HepG2 (cell line): ENCODE measurements at regions not wholly inside any gene's neighbourhood (a gene's known extent, or its start where the extent isn't known, plus 50 kb on each side); places are given as distances from the start of the nearest gene placed in this dataset.

ENCODE experiments used
- ATAC-seq: fragments of 200-7000 bp; cut with Tn5 transposase; 3 replicates; pipeline ENCODE4 v1.9.1; 2020; ENCODE audit warnings: mild to moderate bottlenecking, moderate library complexity
- BruUV-seq: library from RNA; stranded (reverse); fragments of 400-500 nt; replicated peaks from 2 replicates; lab custom pipeline; 2021; lab: Mats Ljungman, UMichigan
- CTCF ChIA-PET: fragments of 300-600 bp; formaldehyde crosslinking; extraction: SDS; loops from one replicate; lab custom pipeline; 2021; ENCODE audit warnings: low total read pairs, inconsistent platforms, low intra/inter-chr PET ratio; lab: Yijun Ruan, JAX
- POLR2A ChIA-PET: fragments of 350-600 bp; sonication (Branson Sonifier 250); formaldehyde crosslinking; loops from one replicate; lab custom pipeline; 2020; ENCODE audit warnings: antibody characterized with exemption, inconsistent platforms; lab: Yijun Ruan, JAX
- DNase-seq: peaks from one replicate; pipeline ENCODE4 v3.0.0-alpha.2; 2015; ENCODE audit warnings: low spot score
- FAIRE-seq: peaks from 3 replicates; lab custom pipeline; 2011; peaks lifted over from hg19 to GRCh38; lab: Jason Lieb, UNC
- H2AFZ ChIP-seq: one replicate; pipeline ENCODE4 v1.6.1; 2011; ENCODE audit warnings: low read length, inconsistent platforms
- H3K27ac ChIP-seq: fragments of 300-600 bp; 3 replicates; pipeline ENCODE4 v1.8.0; 2011; ENCODE audit warnings: mixed run types, mild to moderate bottlenecking, mixed read lengths, low read length, inconsistent platforms; ENCODE audit not compliant: insufficient read depth; ENCODE audit errors: extremely low read length
- H3K27me3 ChIP-seq, 2 experiments: fragments of 200-600 bp in 1 of 2; 2 replicates in 1 of 2; 3 replicates in 1 of 2; pipeline versions ENCODE4 v1.6.0 to v1.8.0; 2011; ENCODE audit warnings: low read length in 2 of 2, mild to moderate bottlenecking in 2 of 2, moderate library complexity in 2 of 2, inconsistent platforms in 1 of 2; ENCODE audit not compliant: insufficient read depth in 2 of 2, control insufficient read depth in 1 of 2
- H3K36me3 ChIP-seq, 2 experiments: fragments of 200-600 bp in 1 of 2; replicated peaks in 1 of 2; 2 replicates in 1 of 2; 3 replicates in 1 of 2; pipeline versions ENCODE4 v1.5.1 to v1.8.0; 2011; ENCODE audit warnings: low read length in 2 of 2, inconsistent platforms in 1 of 2; ENCODE audit not compliant: insufficient read depth in 2 of 2, control insufficient read depth in 1 of 2
- H3K4me1 ChIP-seq: 2 replicates; pipeline ENCODE4 v1.5.1; 2012; ENCODE audit warnings: low read length, inconsistent platforms; ENCODE audit not compliant: insufficient read depth
- H3K4me2 ChIP-seq: 2 replicates; pipeline ENCODE4 v1.6.0; 2011; ENCODE audit warnings: low read depth, low read length, inconsistent platforms
- H3K4me3 ChIP-seq, 3 experiments: fragments of 200-600 bp in 1 of 3; sonication (generic), shearing (Covaris generic) in 1 of 3; replicated peaks in 1 of 3; 2 replicates each; pipeline ENCODE4 v1.5.1; 2011 to 2016; ENCODE audit warnings: low read length in 3 of 3, inconsistent platforms in 2 of 3, low read depth in 2 of 3, mild to moderate bottlenecking in 2 of 3, control low read depth in 1 of 3, mixed read lengths in 1 of 3; ENCODE audit not compliant: insufficient read depth in 1 of 3
- H3K79me2 ChIP-seq: one replicate; pipeline ENCODE4 v1.6.1; 2011; ENCODE audit warnings: low read length, inconsistent platforms; ENCODE audit not compliant: insufficient read depth
- H3K9ac ChIP-seq: 2 replicates; pipeline ENCODE4 v1.6.0; 2011; ENCODE audit warnings: mild to moderate bottlenecking, low read depth, low read length, inconsistent platforms; ENCODE audit not compliant: insufficient read depth
- H3K9me3 ChIP-seq: 2 replicates; pipeline ENCODE4 v1.5.1; 2012; ENCODE audit warnings: mild to moderate bottlenecking, low read length
- H4K20me1 ChIP-seq: 2 replicates; pipeline ENCODE4 v1.6.0; 2011; ENCODE audit warnings: inconsistent platforms, mild to moderate bottlenecking, low read length, moderate library complexity; ENCODE audit not compliant: insufficient read depth
- FOXO1 ChIP-seq: sonication (generic); formaldehyde crosslinking; IDR thresholded peaks from 2 replicates; pipeline ENCODE4 v1.4.0; 2020; ENCODE audit warnings: missing genetic modification reagents
- TFDP2 ChIP-seq: sonication (generic); formaldehyde crosslinking; IDR thresholded peaks from 2 replicates; pipeline ENCODE4 v1.4.0; 2020; ENCODE audit warnings: missing genetic modification reagents
- ZNF557 ChIP-seq: sonication (generic); formaldehyde crosslinking; IDR thresholded peaks from 2 replicates; pipeline ENCODE4 v1.4.0; 2020; ENCODE audit warnings: missing genetic modification reagents
- ZNF891 ChIP-seq: sonication (generic); formaldehyde crosslinking; IDR thresholded peaks from 2 replicates; pipeline ENCODE4 v1.5.0; 2020; ENCODE audit warnings: mild to moderate bottlenecking, missing genetic modification reagents
- ZSCAN30 ChIP-seq: sonication (generic); formaldehyde crosslinking; IDR thresholded peaks from 2 replicates; pipeline ENCODE4 v1.5.0; 2020; ENCODE audit warnings: mild to moderate bottlenecking, missing genetic modification reagents
- in situ Hi-C: cut with HindIII; loops from 2 replicates; pipeline ENCODE4 v1.10.0; 2017; ENCODE audit warnings: low pct_unique_long_range_greater_than_20kb; ENCODE audit not compliant: extremely low pct_ligation_motif_present
- intact Hi-C: fragments of 100-400 bp; cut with micrococcal nuclease; formaldehyde crosslinking; loops from one replicate; pipeline ENCODE4 v1.10.0; 2022; ENCODE audit not compliant: unreplicated experiment
- TF ChIP-seq, protein P1 (sequence below): sonication (generic); formaldehyde crosslinking; IDR thresholded peaks from 2 replicates; pipeline ENCODE4 v1.8.0; 2022; ENCODE audit warnings: mild to moderate bottlenecking, missing genetic modification reagents, borderline replicate concordance
- TF ChIP-seq, protein P2 (sequence below): sonication (generic); formaldehyde crosslinking; IDR thresholded peaks from 2 replicates; pipeline ENCODE4 v1.5.1; 2020; ENCODE audit warnings: mild to moderate bottlenecking, missing genetic modification reagents, moderate library complexity
- TF ChIP-seq, protein P3 (sequence below): sonication (generic); formaldehyde crosslinking; IDR thresholded peaks from one replicate; pipeline ENCODE4 v1.5.1; 2020; ENCODE audit warnings: mild to moderate bottlenecking, missing genetic modification reagents; ENCODE audit errors: not compliant biosample characterization

DNA sequence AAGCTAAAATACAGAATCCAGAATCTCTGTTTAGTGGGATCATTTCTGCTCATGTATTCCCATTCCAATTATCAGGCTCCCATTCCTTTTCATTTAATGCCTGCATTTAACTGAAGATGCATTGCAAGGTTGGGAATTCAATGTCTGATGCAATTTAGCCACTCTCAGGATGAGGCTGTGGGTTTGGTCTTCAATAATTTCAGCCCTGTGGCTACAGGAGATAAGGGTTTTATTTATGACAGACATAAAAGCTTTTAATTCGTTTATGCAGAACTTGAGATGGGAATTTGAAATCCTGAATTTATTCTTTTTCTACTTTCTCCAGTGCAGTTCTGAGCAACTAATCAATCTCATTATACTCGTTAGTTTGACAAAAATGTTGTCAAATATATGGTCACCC lies 1225.9 kb downstream of the PCDH18 start (continued):
- TF ChIP-seq, protein P1, sequence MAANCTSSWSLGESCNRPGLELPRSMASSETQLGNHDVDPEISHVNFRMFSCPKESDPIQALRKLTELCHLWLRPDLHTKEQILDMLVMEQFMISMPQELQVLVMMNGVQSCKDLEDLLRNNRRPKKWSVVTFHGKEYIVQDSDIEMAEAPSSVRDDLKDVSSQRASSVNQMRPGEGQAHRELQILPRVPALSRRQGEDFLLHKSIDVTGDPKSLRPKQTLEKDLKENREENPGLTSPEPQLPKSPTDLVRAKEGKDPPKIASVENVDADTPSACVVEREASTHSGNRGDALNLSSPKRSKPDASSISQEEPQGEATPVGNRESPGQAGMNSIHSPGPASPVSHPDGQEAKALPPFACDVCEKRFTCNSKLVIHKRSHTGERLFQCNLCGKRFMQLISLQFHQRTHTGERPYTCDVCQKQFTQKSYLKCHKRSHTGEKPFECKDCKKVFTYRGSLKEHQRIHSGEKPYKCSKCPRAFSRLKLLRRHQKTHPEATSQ (CRISPR knock-in tag): no peak
- no peak for TF ChIP-seq ZNF557

DNA sequence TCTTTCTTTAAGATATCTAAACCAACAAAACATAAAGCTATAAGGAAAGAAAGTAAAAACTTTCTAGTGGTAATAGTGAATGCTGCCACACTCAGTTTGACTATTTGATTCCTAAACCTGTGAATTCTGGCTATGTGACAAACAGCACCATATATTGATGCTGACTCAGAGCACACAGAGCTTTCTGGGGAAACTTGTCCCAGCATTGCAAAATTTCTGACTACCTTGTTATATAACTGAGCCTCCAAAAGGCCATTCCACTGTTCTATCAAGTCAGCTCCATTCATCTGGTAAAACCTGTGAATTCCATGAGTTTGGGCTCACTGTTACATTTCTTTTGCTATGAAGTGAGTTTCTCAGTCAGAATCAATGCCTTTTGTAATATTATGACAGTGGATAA lies 1229.7 kb downstream of the PCDH18 start:
- FAIRE-seq: no peak
- CTCF ChIA-PET: no interaction called here
- TF ChIP-seq ZNF891 (CRISPR knock-in tag): no peak
- no peak for TF ChIP-seq TFDP2 (CRISPR knock-in tag)
- no peak for TF ChIP-seq FOXO1
- TF ChIP-seq, protein P2, sequence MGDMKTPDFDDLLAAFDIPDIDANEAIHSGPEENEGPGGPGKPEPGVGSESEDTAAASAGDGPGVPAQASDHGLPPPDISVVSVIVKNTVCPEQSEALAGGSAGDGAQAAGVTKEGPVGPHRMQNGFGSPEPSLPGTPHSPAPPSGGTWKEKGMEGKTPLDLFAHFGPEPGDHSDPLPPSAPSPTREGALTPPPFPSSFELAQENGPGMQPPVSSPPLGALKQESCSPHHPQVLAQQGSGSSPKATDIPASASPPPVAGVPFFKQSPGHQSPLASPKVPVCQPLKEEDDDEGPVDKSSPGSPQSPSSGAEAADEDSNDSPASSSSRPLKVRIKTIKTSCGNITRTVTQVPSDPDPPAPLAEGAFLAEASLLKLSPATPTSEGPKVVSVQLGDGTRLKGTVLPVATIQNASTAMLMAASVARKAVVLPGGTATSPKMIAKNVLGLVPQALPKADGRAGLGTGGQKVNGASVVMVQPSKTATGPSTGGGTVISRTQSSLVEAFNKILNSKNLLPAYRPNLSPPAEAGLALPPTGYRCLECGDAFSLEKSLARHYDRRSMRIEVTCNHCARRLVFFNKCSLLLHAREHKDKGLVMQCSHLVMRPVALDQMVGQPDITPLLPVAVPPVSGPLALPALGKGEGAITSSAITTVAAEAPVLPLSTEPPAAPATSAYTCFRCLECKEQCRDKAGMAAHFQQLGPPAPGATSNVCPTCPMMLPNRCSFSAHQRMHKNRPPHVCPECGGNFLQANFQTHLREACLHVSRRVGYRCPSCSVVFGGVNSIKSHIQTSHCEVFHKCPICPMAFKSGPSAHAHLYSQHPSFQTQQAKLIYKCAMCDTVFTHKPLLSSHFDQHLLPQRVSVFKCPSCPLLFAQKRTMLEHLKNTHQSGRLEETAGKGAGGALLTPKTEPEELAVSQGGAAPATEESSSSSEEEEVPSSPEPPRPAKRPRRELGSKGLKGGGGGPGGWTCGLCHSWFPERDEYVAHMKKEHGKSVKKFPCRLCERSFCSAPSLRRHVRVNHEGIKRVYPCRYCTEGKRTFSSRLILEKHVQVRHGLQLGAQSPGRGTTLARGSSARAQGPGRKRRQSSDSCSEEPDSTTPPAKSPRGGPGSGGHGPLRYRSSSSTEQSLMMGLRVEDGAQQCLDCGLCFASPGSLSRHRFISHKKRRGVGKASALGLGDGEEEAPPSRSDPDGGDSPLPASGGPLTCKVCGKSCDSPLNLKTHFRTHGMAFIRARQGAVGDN (CRISPR knock-in tag): no peak
- no peak for TF ChIP-seq ZSCAN30 (CRISPR knock-in tag)
- TF ChIP-seq, protein P3, sequence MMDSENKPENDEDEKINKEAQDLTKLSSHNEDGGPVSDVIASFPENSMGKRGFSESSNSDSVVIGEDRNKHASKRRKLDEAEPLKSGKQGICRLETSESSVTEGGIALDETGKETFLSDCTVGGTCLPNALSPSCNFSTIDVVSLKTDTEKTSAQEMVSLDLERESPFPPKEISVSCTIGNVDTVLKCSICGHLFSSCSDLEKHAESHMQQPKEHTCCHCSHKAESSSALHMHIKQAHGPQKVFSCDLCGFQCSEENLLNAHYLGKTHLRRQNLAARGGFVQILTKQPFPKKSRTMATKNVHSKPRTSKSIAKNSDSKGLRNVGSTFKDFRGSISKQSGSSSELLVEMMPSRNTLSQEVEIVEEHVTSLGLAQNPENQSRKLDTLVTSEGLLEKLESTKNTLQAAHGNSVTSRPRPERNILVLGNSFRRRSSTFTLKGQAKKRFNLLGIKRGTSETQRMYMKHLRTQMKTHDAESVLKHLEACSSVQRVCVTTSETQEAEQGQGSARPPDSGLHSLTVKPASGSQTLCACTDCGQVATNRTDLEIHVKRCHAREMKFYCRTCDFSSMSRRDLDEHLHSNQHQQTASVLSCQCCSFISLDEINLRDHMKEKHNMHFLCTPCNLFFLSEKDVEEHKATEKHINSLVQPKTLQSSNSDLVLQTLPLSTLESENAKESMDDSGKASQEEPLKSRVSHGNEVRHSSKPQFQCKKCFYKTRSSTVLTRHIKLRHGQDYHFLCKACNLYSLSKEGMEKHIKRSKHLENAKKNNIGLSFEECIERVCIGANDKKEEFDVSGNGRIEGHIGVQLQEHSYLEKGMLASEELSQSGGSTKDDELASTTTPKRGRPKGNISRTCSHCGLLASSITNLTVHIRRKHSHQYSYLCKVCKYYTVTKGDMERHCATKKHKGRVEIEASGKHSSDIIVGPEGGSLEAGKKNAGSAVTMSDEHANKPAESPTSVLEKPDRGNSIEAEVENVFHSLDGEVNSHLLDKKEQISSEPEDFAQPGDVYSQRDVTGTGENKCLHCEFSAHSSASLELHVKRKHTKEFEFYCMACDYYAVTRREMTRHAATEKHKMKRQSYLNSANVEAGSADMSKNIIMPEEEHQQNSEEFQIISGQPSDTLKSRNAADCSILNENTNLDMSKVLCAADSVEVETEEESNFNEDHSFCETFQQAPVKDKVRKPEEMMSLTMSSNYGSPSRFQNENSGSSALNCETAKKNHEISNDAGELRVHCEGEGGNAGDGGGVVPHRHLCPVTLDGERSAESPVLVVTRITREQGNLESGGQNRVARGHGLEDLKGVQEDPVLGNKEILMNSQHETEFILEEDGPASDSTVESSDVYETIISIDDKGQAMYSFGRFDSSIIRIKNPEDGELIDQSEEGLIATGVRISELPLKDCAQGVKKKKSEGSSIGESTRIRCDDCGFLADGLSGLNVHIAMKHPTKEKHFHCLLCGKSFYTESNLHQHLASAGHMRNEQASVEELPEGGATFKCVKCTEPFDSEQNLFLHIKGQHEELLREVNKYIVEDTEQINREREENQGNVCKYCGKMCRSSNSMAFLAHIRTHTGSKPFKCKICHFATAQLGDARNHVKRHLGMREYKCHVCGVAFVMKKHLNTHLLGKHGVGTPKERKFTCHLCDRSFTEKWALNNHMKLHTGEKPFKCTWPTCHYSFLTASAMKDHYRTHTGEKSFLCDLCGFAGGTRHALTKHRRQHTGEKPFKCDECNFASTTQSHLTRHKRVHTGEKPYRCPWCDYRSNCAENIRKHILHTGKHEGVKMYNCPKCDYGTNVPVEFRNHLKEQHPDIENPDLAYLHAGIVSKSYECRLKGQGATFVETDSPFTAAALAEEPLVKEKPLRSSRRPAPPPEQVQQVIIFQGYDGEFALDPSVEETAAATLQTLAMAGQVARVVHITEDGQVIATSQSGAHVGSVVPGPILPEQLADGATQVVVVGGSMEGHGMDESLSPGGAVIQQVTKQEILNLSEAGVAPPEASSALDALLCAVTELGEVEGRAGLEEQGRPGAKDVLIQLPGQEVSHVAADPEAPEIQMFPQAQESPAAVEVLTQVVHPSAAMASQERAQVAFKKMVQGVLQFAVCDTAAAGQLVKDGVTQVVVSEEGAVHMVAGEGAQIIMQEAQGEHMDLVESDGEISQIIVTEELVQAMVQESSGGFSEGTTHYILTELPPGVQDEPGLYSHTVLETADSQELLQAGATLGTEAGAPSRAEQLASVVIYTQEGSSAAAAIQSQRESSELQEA: no peak

More for the DNA sequence above, 1229.7 kb downstream of the PCDH18 start:
- Histone ChIP-seq H3K27me3 (no peaks in the 10 kb centered on the region), H3K36me3 (no peaks in the 10 kb centered on the region), H4K20me1 (no peaks in the 10 kb centered on the region), H3K4me3 (no peak overlapping the region), H2AFZ (no peak overlapping the region), H3K4me1 (peaks cover 11% of the 10 kb centered on the region), H3K4me2 (no peak overlapping the region), H3K27ac (no peak overlapping the region), H3K9me3 (no peaks in the 10 kb centered on the region), H3K9ac (no peak overlapping the region), H3K79me2 (no peaks in the 10 kb centered on the region)
- in situ Hi-C loops (no loop called here), intact Hi-C loops (no loop called here)
- ATAC-seq (no peak), DNase-seq (no peak)
- POLR2A ChIA-PET: no interaction called here
- no TSS peak for BruUV-seq
